ENCODE measurements at regions not wholly inside any gene's neighbourhood (a gene's known extent, or its start where the extent isn't known, plus 50 kb on each side); places are given as distances from the start of the nearest gene placed in this dataset.

DNA sequence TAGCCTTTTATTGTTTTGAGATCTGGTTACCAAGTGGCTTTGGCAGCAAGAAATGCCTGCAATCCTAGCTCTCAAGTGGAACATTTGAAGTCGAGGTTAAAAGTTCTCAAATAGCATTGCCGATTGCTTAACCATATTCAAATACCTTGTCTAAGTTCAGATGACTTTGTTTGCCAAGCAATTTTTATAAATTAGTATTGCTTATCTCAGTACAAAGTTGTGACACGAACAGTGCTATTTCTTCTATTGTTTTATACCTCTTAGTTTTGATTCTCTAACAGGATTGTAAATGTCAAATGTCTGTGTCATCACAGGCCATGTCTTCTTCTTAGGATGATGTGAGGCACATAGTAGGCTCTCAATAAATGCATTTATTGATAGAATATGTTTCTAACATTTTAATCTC lies 633.3 kb downstream of the PTPRC start:
- intact Hi-C loops (cut with micrococcal nuclease) = no loop called here
- DNase-seq = no peak
- no peak overlapping the region for H3K4me3 Mint-ChIP-seq
- Histone ChIP-seq H3K36me3 (ENCODE audit: insufficient read depth, low read length) (no peaks in the 10 kb centered on the region), H3K9me3 (ENCODE audit: control insufficient read depth in 1 of 2, low read length in 2 of 2) (no peaks in the 10 kb centered on the region), H3K27ac (ENCODE audit: low read depth, low read length) (no peak overlapping the region), H3K27me3 (ENCODE audit: insufficient read depth, low read length) (peaks cover 3% of the 10 kb centered on the region), H3K4me3 (ENCODE audit: low read length in 2 of 2) (no peak overlapping the region), H3K4me1 (ENCODE audit: insufficient read depth, low read length) (no peaks in the 10 kb centered on the region)
- H3K27me3 Mint-ChIP-seq = peaks cover 0 to 2% of the 10 kb centered on the region in 2 donors
- no peak overlapping the region for H3K27ac Mint-ChIP-seq
- no peaks in the 10 kb centered on the region for H3K9me3 Mint-ChIP-seq
- H3K36me3 Mint-ChIP-seq = no peaks in the 10 kb centered on the region
- POLR2A ChIA-PET (ENCODE audit: partially characterized antibody) = no interaction called here
- CTCF ChIA-PET (ENCODE audit: partially characterized antibody) = no interaction called here
- H3K4me1 Mint-ChIP-seq = no peaks in the 10 kb centered on the region

DNA sequence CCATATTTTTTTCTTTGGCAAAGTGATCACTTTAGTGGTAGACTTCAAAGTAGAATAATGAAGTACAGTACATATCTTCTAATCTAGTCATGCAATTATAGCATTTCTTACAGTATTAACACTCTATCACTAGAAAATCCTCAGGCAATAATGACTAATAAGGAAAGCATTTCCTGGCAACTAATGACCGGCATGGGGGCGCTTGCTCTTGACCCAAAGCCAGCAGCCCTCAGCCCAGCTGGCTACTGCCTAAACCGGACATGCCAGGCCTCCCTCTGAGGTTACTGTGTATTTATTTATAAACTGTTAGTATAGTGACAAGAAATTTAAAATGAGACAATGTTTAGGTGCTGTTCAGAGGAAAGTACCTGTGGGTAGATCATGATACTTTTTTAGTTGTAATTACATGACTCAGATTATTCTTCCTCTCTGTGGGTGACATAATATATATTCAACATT lies 633.8 kb downstream of the PTPRC start:
- no peaks in the 10 kb centered on the region for H3K9me3 Mint-ChIP-seq
- ChIA-PET POLR2A (ENCODE audit: partially characterized antibody) (no interaction called here), CTCF (ENCODE audit: partially characterized antibody) (no interaction called here)
- H3K4me1 ChIP-seq (ENCODE audit: insufficient read depth, low read length) = no peaks in the 10 kb centered on the region
- no peaks in the 10 kb centered on the region for H3K9me3 ChIP-seq (ENCODE audit: control insufficient read depth in 1 of 2, low read length in 2 of 2)
- no peak overlapping the region for H3K27ac ChIP-seq (ENCODE audit: low read depth, low read length)
- no peaks in the 10 kb centered on the region for H3K27me3 ChIP-seq (ENCODE audit: insufficient read depth, low read length)
- no peaks in the 10 kb centered on the region for H3K4me1 Mint-ChIP-seq
- H3K36me3 Mint-ChIP-seq = no peaks in the 10 kb centered on the region
- no peak overlapping the region for H3K4me3 ChIP-seq (ENCODE audit: low read length in 2 of 2)
- H3K27ac Mint-ChIP-seq = no peak overlapping the region
- H3K36me3 ChIP-seq (ENCODE audit: insufficient read depth, low read length) = no peaks in the 10 kb centered on the region
- peaks cover 0 to 2% of the 10 kb centered on the region in 2 donors for H3K27me3 Mint-ChIP-seq
- H3K4me3 Mint-ChIP-seq = no peak overlapping the region
- intact Hi-C loops (cut with micrococcal nuclease) = no loop called here
- DNase-seq = no peak

DNA sequence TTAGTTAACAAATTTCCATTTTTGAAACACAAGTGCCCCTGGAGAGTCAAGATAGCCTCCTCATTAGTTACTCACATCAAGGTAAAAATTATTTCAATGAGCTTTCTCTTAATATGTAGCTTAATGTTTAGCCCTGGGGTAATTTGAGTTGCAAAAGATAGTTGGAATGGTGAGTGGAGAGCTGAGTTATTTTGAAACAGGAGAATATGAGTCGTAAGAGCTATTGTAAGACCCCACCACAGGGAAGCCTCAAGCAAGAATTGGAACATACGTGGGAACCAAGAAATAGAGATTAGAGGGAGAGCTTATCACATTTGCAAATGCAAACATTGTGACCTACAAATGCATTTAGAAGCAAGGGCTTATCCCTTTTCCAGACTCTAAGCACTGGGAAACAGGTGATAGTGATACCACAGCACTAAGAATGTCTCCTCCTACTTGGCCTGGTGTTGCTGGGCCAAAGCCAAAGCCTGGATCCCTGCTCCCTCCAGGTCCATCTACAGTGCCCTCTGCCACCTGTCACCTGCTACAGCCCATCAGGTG lies 635.1 kb downstream of the PTPRC start:
- H3K4me3 ChIP-seq (ENCODE audit: low read length in 2 of 2) = no peak overlapping the region
- H3K4me1 Mint-ChIP-seq = no peaks in the 10 kb centered on the region
- no peaks in the 10 kb centered on the region for H3K27me3 ChIP-seq (ENCODE audit: insufficient read depth, low read length)
- no peaks in the 10 kb centered on the region for H3K36me3 ChIP-seq (ENCODE audit: insufficient read depth, low read length)
- POLR2A ChIA-PET (ENCODE audit: partially characterized antibody) = no interaction called here
- CTCF ChIA-PET (ENCODE audit: partially characterized antibody) = no interaction called here
- intact Hi-C loops (cut with micrococcal nuclease) = no loop called here
- peaks cover 0 to 2% of the 10 kb centered on the region in 2 donors for H3K27me3 Mint-ChIP-seq
- DNase-seq = no peak
- H3K27ac ChIP-seq (ENCODE audit: low read depth, low read length) = no peak overlapping the region
- no peaks in the 10 kb centered on the region for H3K9me3 Mint-ChIP-seq
- no peaks in the 10 kb centered on the region for H3K9me3 ChIP-seq (ENCODE audit: control insufficient read depth in 1 of 2, low read length in 2 of 2)
- H3K4me1 ChIP-seq (ENCODE audit: insufficient read depth, low read length) = no peaks in the 10 kb centered on the region
- peak overlapping the region in 1 of 7 donors; percentile 44 for H3K27ac Mint-ChIP-seq
- no peaks in the 10 kb centered on the region for H3K36me3 Mint-ChIP-seq
- H3K4me3 Mint-ChIP-seq = no peak overlapping the region

DNA sequence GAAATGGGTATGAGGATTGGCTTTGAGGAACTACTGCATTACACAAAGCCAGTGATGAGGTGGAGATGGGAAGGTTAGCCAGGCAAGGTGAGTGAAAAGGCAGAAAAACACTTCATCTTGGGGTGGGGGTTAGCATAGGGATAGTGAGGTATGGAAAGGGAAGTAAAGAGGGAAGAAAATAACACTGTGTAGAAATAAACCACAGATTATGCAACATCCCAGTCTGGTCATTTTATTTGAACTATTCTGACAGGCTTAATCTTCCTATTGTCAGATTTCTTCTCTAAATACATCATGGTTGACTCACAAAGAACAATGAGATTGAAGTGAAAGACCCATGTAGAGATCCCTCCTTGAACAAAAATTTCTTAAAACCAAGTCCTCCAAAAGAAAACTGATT lies 640.2 kb downstream of the PTPRC start:
- Mint-ChIP-seq H3K4me1 (no peaks in the 10 kb centered on the region), H3K27me3 (peaks cover 2 to 3% of the 10 kb centered on the region in 2 donors), H3K36me3 (no peaks in the 10 kb centered on the region), H3K4me3 (no peak overlapping the region), H3K27ac (no peak overlapping the region), H3K9me3 (no peaks in the 10 kb centered on the region)
- POLR2A ChIA-PET (ENCODE audit: partially characterized antibody) = no interaction called here
- CTCF ChIA-PET (ENCODE audit: partially characterized antibody) = no interaction called here
- intact Hi-C loops (cut with micrococcal nuclease) = no loop called here
- Histone ChIP-seq H3K27ac (ENCODE audit: low read depth, low read length) (no peak overlapping the region), H3K36me3 (ENCODE audit: insufficient read depth, low read length) (no peaks in the 10 kb centered on the region), H3K4me3 (ENCODE audit: low read length in 2 of 2) (no peak overlapping the region), H3K27me3 (ENCODE audit: insufficient read depth, low read length) (no peaks in the 10 kb centered on the region), H3K4me1 (ENCODE audit: insufficient read depth, low read length) (no peaks in the 10 kb centered on the region), H3K9me3 (ENCODE audit: control insufficient read depth in 1 of 2, low read length in 2 of 2) (no peaks in the 10 kb centered on the region)
- DNase-seq = no peak

- peaks cover 2 to 3% of the 10 kb centered on the region in 2 donors for H3K27me3 Mint-ChIP-seq
- Histone ChIP-seq H3K27me3 (ENCODE audit: insufficient read depth, low read length) (no peaks in the 10 kb centered on the region), H3K27ac (ENCODE audit: low read depth, low read length) (no peak overlapping the region), H3K4me3 (ENCODE audit: low read length in 2 of 2) (no peak overlapping the region), H3K36me3 (ENCODE audit: insufficient read depth, low read length) (no peaks in the 10 kb centered on the region), H3K4me1 (ENCODE audit: insufficient read depth, low read length) (no peaks in the 10 kb centered on the region), H3K9me3 (ENCODE audit: control insufficient read depth in 1 of 2, low read length in 2 of 2) (no peaks in the 10 kb centered on the region)
- ChIA-PET CTCF (ENCODE audit: partially characterized antibody) (no interaction called here), POLR2A (ENCODE audit: partially characterized antibody) (no interaction called here)
- no peaks in the 10 kb centered on the region for H3K4me1 Mint-ChIP-seq
- H3K27ac Mint-ChIP-seq = no peak overlapping the region
- intact Hi-C loops (cut with micrococcal nuclease) = no loop called here
- H3K9me3 Mint-ChIP-seq = no peaks in the 10 kb centered on the region
- H3K4me3 Mint-ChIP-seq = no peak overlapping the region
- no peak for DNase-seq
- H3K36me3 Mint-ChIP-seq = no peaks in the 10 kb centered on the region
Observed at GRCh38 chr1:199279872-199280645, 641.2 kb downstream of the PTPRC start.

DNA sequence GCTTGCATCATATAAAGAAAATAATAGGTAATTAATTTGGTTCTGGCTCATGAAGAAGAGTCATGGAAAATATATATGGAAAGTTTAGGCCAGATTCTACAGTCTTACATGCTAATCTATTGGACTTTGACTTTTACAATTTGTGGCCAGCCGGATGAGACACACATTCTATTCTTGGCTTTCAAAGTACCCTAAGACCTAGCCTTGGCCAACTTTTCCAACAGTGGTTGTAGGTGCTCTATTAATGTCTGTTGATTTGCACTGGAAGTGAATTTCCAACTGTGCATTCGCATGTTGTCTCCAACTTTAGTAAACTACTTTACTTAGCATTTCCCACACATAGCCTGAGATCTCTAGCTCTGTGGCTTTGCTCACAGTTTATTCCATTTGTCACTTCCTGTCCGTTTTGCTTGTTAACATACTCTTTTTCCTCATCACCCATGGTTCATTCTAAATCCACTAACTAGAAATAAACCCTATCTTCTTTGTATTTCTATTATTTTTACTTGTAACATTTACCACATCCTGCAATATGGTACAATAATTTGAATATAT lies 644.0 kb downstream of the PTPRC start:
- Histone ChIP-seq H3K36me3 (ENCODE audit: insufficient read depth, low read length) (no peaks in the 10 kb centered on the region), H3K27me3 (ENCODE audit: insufficient read depth, low read length) (no peaks in the 10 kb centered on the region), H3K27ac (ENCODE audit: low read depth, low read length) (no peak overlapping the region), H3K9me3 (ENCODE audit: control insufficient read depth in 1 of 2, low read length in 2 of 2) (no peaks in the 10 kb centered on the region), H3K4me1 (ENCODE audit: insufficient read depth, low read length) (no peaks in the 10 kb centered on the region), H3K4me3 (ENCODE audit: low read length in 2 of 2) (no peak overlapping the region)
- no peak for DNase-seq
- no peaks in the 10 kb centered on the region for H3K36me3 Mint-ChIP-seq
- ChIA-PET POLR2A (ENCODE audit: partially characterized antibody) (no interaction called here), CTCF (ENCODE audit: partially characterized antibody) (no interaction called here)
- no peak overlapping the region for H3K4me3 Mint-ChIP-seq
- H3K4me1 Mint-ChIP-seq = no peaks in the 10 kb centered on the region
- no peak overlapping the region for H3K27ac Mint-ChIP-seq
- intact Hi-C loops (cut with micrococcal nuclease) = no loop called here
- H3K27me3 Mint-ChIP-seq = peaks cover 4 to 9% of the 10 kb centered on the region in 2 donors
- H3K9me3 Mint-ChIP-seq = peaks cover 0 to 4% (median 0%) of the 10 kb centered on the region in 8 donors

- H3K4me1 ChIP-seq (ENCODE audit: insufficient read depth, low read length) = no peaks in the 10 kb centered on the region
- ChIA-PET POLR2A (ENCODE audit: partially characterized antibody) (no interaction called here), CTCF (ENCODE audit: partially characterized antibody) (no interaction called here)
- no peak for DNase-seq
- H3K27ac ChIP-seq (ENCODE audit: low read depth, low read length) = no peak overlapping the region
- no peaks in the 10 kb centered on the region for H3K9me3 ChIP-seq (ENCODE audit: control insufficient read depth in 1 of 2, low read length in 2 of 2)
- intact Hi-C loops (cut with micrococcal nuclease) = no loop called here
- H3K4me3 ChIP-seq (ENCODE audit: low read length in 2 of 2) = no peak overlapping the region
- Mint-ChIP-seq H3K9me3 (peaks cover 0 to 4% (median 0%) of the 10 kb centered on the region in 8 donors), H3K27me3 (peaks cover 4 to 9% of the 10 kb centered on the region in 2 donors), H3K4me3 (no peak overlapping the region), H3K36me3 (no peaks in the 10 kb centered on the region), H3K27ac (no peak overlapping the region), H3K4me1 (no peaks in the 10 kb centered on the region)
- no peaks in the 10 kb centered on the region for H3K27me3 ChIP-seq (ENCODE audit: insufficient read depth, low read length)
- no peaks in the 10 kb centered on the region for H3K36me3 ChIP-seq (ENCODE audit: insufficient read depth, low read length)
Observed at GRCh38 chr1:199283794-199284193, 645.0 kb downstream of the PTPRC start.
